SHP77 (cell line): ENCODE measurements at regions not wholly inside any gene's neighbourhood (a gene's known extent, or its start where the extent isn't known, plus 50 kb on each side); places are given as distances from the start of the nearest gene placed in this dataset.
A peak's percentile ranks its signal among the peaks of the same experiment; 100 is the strongest.

Source experiments
- DNase-seq, 2 experiments: peaks; one replicate each; lab custom pipeline; 2025; lab: John Stamatoyannopoulos, UW

GRCh38 chr12:111196532-111196931, 172.4 kb downstream of the PHETA1 start:
- DNase-seq = no peak

GRCh38 chr12:111195316-111195715, 173.6 kb downstream of the PHETA1 start:
- no peak for DNase-seq

GRCh38 chr12:111194703-111195051, 174.2 kb downstream of the PHETA1 start:
- no peak for DNase-seq

GRCh38 chr12:111193977-111194702, 174.8 kb downstream of the PHETA1 start:
- DNase-seq = no peak

- DNase-seq = no peak
Measured at GRCh38 chr12:111193496-111193895, 175.4 kb downstream of the PHETA1 start.

GRCh38 chr12:111193067-111193466, 175.8 kb downstream of the PHETA1 start:
- no peak for DNase-seq

- no peak for DNase-seq
Measured at GRCh38 chr12:111192647-111193046, 176.2 kb downstream of the PHETA1 start.

GRCh38 chr12:111190741-111191526, 178.0 kb downstream of the PHETA1 start:
- no peak for DNase-seq

GRCh38 chr12:111189792-111190191, 179.1 kb downstream of the PHETA1 start:
- DNase-seq = no peak

- DNase-seq = no peak
Measured at GRCh38 chr12:111188436-111188835, 180.5 kb downstream of the PHETA1 start.

- DNase-seq = no peak
Measured at GRCh38 chr12:111186347-111186746, 182.5 kb downstream of the PHETA1 start.

GRCh38 chr12:111185889-111186227, 183.0 kb downstream of the PHETA1 start:
- DNase-seq = no peak

- DNase-seq = no peak
Measured at GRCh38 chr12:111185206-111185888, 183.5 kb downstream of the PHETA1 start.

GRCh38 chr12:111184161-111184560, 184.7 kb downstream of the PHETA1 start:
- no peak for DNase-seq

GRCh38 chr12:111183094-111183493, 185.8 kb downstream of the PHETA1 start:
- no peak for DNase-seq

GRCh38 chr12:111182382-111182781, 186.5 kb downstream of the PHETA1 start:
- no peak for DNase-seq

GRCh38 chr12:111181143-111181726, 187.7 kb downstream of the PHETA1 start:
- DNase-seq = peak; percentile 55 to 79

GRCh38 chr12:111180426-111181142, 188.3 kb downstream of the PHETA1 start:
- DNase-seq = no peak

- DNase-seq = no peak
Measured at GRCh38 chr12:111178181-111179081, 190.5 kb downstream of the PHETA1 start.

- DNase-seq = no peak
Measured at GRCh38 chr12:111175396-111176094, 193.3 kb downstream of the PHETA1 start.
